HG02938 (cell line): ENCODE measurements at regions not wholly inside any gene's neighbourhood (a gene's known extent, or its start where the extent isn't known, plus 50 kb on each side); places are given as distances from the start of the nearest gene placed in this dataset.

Experiments used
- ATAC-seq: cut with Tn5 transposase; IDR thresholded peaks from one replicate; pipeline ENCODE4 v1.9.1; 2021; ENCODE audit warnings: mild to moderate bottlenecking, moderate library complexity; ENCODE audit not compliant: unreplicated experiment

- no peak for ATAC-seq
These were observed 1094.5 kb upstream of the LRRN3 start for GRCh38 chr7:109996411-109996810.

DNA sequence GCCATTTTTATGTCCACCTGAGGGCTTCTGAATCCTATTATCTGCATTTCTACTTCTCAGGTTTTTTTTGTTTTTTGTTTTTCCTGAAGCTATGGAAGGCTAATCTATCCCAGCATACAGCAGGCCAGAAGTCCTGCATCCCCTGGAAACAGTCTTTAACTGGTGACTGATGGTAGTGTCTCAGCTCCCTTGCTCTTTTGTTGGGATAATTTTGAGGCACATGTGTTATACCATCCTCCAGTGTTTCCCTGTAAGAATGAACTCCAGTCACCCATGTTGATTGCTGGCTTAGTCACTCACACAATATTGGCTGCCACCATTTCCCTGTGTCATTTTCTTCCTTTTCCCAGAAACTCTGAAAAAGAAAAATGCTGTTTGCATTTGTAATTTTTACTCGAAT lies 1094.0 kb upstream of the LRRN3 start:
- no peak for ATAC-seq

DNA sequence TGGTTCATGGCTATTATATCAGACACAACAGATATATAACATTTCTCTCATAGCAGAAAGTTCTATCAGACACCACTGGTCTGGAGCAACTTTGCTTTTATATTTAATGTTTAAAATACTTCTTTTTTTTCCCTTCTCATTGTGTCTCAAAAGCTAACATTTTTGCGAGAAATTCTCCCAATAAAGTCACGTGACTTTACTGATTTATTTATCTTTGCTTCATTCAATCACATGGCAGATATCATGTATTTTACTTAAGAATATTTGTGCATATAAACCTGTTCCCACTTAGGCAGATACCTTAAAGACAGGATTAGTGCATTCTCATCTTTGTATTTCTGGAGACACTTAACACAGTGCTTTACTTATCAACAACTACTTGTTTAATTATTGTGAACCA lies 1093.1 kb upstream of the LRRN3 start:
- ATAC-seq = no peak

DNA sequence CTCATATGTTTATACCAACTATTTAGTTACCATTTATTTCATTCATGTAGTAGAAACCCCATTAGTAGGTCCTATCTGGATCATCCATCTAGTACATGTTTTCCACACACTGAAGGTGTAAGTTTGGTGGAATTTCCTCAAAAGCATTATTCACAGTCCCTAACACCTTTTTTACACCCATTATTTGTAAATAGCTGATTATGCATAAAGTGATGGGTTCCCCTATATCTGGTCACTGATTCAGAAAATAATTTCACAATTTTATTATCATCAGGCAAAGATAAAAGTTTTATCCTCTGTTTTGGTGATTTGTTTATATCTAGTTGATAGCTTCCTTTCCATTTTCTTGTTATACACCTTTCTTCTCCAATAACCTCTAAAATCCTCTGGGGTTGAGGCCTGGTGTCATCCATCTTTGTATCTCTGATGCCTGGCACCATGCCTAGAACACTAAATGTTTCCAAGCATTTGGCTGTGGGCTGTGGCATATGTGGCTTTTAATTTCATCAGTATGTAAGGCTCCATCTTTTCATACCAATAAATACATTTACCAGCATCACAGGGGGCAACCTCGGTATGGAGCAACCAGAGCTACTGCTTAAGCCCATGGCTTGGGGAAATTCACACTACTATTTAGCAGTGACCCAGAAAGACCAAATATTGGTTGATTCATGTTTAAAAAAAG lies 1089.5 kb upstream of the LRRN3 start:
- ATAC-seq = no peak

- ATAC-seq = no peak
These were observed 1087.1 kb upstream of the LRRN3 start for GRCh38 chr7:110003827-110004226.

DNA sequence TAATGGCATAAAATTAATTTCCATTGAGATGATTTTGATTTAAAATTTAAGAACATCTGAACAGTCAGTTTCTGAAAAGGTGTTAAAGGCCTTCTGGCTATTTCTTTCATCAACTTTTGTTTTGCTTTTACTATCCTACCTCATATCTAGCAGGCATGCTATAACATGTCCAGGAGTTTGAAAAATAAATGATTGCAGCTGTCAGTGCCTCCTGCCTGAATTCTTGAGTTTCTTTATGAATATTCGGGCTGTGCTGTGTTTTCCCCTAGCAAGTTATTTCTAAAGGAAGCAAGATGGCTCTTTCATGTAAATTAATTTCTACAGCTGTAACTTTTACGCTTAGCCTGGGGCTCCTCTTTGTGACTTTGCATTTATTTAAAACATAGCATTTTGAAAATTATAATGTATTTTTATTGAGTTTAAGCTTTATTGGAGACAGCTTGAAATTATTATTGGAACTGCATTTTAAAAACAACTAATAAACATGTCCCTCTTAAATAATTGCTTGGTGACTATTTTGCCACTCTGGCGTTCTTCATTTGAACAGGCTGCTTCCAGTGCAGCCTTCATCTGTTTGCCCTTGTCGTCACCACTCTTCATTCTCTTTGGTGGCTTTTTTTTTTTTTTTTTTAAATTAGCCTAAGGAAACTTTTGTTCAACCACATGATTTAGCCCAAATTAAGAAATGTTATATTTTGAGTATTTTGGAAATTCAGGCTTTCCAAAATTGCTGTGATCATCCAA lies 1083.4 kb upstream of the LRRN3 start:
- no peak for ATAC-seq

- ATAC-seq = no peak
These were observed 1080.6 kb upstream of the LRRN3 start for GRCh38 chr7:110010359-110010758.

DNA sequence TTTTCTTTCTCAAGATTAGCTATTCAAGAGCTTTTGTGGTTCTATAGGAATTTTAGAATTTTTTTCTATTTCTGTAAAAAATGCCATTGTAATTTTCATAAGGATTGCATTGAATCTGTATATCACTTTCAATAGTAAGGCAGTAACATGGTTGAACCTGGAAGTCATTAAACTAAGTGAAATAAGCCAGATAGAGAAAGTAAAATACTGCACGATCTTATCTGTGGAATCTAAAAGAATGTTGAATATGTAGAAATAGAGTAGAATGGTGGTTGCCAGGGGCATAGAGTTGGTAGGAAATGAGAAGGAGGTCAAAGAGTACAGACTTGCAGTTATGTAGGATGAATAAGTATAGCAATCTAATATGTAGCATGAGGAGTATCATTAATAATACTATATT lies 1073.5 kb upstream of the LRRN3 start:
- ATAC-seq = no peak

DNA sequence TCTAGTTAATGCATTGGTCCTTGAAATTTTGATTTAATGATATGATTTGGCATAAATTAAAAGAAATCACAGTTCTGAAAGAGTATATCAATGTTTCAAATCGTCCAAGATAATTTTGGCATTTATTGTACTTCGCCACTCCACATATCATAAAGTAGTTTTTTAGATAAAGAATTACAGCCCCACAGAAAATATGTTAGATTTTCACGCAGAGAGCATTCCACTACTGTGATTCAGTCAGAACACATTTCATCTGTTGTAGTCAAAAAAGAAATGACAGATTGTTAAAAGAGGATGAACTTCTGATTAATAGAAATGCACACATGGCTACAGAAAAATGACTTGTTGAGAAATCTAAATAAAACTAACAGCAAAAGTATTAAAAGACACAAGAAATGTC lies 1063.5 kb upstream of the LRRN3 start:
- no peak for ATAC-seq

- no peak for ATAC-seq
These were observed 1047.4 kb upstream of the LRRN3 start for GRCh38 chr7:110043519-110043918.

DNA sequence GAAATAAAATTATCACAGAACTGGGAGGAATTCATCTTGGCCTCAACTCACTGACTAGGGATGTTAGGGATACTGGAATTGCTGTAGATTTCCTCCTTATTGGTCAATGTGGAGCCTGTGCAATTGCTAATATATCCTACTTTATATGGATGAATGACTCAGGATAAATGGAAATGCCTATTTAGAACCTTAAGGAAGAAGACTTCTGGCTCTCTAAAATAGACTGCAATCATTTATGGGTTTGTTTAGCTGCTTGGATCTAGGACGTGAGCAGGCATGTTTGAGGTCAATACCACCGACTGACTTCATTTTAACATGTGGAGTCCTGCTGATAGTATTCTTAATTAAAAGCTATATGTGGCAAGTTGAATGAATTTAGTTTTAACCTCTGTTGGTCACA lies 1040.1 kb upstream of the LRRN3 start:
- no peak for ATAC-seq

GRCh38 chr7:110051372-110051771 lies 1039.6 kb upstream of the LRRN3 start:
- no peak for ATAC-seq

GRCh38 chr7:110056331-110056730 lies 1034.6 kb upstream of the LRRN3 start:
- no peak for ATAC-seq

- no peak for ATAC-seq
These were observed 1032.5 kb upstream of the LRRN3 start for GRCh38 chr7:110058401-110058800.

GRCh38 chr7:110061387-110061786 lies 1029.5 kb upstream of the LRRN3 start:
- peak; percentile 76 for ATAC-seq

DNA sequence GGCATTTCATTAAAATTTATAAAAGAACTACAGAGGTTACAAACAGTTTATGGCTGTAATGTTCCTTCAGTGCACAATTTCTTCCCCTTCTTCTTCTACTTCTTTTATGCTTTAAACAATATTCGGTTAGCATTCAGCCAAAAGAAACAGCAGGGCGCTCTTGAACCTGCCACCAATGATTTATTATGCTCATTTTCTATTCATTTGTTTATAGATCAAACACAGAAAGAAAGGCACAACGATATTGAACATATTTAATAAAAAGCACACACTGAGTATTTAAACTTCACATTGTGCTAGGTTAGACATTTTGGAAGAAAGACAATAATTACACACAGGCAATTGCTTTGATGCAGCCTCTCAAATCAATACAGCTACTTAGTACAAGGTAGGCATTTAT lies 1025.8 kb upstream of the LRRN3 start:
- ATAC-seq = no peak

DNA sequence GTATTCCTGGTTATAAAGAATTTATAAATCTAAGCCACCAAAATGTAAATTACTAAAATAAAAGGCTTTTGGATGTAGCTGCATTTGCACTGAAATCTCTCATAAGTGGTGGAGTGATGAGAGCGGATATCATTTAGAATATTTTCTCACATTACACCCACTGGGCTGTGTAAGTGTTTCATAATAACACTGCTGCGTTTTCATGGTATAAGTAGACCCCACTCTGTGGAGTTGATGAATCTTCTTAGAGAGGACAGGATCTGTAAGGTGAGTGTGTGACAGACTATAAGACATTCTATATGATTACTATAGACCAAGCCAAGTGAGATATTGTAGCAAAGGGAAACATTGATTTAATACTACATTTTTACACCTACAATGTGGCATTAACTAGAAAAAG lies 1024.1 kb upstream of the LRRN3 start:
- no peak for ATAC-seq

DNA sequence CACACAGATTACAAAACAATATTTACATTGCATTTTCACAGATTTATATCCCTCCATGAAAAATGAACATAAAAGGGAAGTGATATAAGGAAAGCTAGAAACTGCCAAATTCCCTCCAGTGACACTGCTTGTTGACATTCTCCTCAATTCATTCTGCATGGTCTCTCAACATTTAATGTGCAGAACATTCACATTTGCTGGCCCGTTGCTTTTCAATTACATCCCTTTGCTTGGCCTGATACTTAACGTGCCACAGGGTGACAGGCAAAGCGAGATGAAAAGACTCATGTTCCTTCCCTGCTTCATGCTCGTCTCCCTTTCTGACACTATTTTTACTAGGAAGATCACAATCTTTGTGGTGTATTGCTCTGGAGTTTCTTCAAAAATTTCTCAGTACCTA lies 1019.7 kb upstream of the LRRN3 start:
- ATAC-seq = no peak

GRCh38 chr7:110075450-110075849 lies 1015.5 kb upstream of the LRRN3 start:
- ATAC-seq = no peak

DNA sequence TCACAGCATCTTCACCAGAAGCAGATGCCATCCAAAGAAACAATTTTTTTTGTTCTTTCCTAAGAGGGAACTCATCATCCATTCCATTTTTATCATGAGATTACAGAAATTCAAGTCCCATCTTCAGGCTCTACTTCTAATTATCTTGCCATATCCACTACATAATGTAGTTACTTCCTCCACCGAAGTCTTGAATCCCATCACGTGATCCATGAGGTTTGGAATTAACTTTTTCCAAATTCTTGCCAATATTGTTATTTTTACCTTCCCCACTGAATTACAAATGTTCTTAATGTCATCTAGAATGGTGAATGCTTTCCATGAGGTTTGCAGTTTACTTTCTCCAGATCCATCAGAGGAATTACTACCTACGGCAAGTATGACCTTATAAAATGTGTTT lies 1014.7 kb upstream of the LRRN3 start:
- no peak for ATAC-seq

DNA sequence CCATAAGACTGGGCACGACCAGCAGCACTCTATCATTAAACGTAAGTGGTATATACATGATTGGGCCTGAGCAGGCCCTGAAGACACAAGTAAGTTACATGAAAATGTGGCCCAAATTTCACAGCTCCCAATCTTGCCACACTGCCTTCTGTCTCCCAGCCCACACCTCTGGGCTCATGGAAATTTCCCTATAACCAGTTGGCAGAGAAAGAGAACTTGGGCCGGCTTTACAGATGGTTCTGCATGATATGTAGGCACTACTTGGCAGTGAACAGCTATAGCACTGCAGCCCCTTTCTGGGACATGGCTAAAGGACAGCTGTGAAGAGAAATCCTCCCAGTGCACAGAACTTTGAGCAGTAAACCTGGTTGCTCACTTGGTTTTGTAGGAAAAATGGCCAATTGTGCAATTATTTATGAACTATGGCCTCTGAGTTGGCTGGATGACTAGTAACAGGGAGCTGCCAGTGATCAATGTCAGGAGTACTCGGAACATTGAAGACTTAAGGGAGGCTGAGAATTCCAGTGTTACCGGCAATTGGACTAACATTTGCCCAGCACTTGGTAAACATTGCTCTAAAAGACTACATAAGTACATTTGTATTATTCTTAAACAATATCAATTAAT lies 1006.6 kb upstream of the LRRN3 start:
- no peak for ATAC-seq

- ATAC-seq = peak; percentile 51
These were observed 1000.7 kb upstream of the LRRN3 start for GRCh38 chr7:110090110-110090820.
